Limb (tissue), 2 donors: ENCODE measurements at regions not wholly inside any gene's neighbourhood (a gene's known extent, or its start where the extent isn't known, plus 50 kb on each side); places are given as distances from the start of the nearest gene placed in this dataset.

ENCODE experiments used
- DNase-seq, 2 donors: peaks; one replicate each; pipeline ENCODE4 v3.0.0-alpha.2; 2016; ENCODE audit errors: extremely low spot score in 2 of 2

- no peak for DNase-seq
These were observed 467.5 kb downstream of the GPAM start for GRCh38 chr10:111716032-111716431.

DNA sequence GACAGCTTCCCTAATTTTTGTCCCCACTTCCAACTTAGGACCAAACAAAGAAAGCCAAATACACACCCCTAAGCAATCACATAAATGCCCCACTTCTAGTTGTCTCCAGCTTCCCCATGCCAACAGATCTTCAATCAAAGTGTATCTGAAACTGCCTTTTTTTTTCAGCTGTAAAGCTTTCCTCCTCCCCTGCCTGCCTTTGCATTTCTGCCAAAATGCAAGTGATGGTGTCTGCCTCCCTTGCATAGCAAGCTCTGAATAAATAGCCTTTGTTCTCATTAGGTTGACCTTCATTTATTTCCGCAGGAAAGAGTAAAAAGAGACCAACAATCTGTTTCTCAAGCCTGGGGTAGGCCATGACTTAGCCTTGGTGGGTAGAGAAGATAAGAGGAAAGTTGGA is 459.4 kb downstream of the GPAM start:
- no peak for DNase-seq

DNA sequence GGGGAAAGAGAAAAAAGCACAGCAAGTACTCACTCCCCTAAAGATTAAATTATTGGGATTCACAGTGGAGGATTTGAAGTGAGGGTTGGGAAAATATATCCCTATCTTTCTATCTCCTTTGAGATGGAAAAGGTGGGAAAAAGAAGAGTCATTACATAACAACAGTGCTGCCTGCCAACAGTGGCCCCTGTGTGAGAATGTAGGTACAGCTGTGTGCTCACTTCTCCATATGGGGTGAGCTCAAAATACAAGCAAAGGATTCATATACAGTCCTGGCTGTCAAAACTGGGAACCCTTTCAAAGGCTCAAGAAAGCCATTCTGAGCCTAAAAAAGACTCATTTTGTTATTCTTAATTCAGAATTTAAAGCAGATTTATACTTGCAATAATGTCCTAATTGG is 458.5 kb downstream of the GPAM start:
- no peak for DNase-seq

- DNase-seq: no peak
These were observed 451.3 kb downstream of the GPAM start for GRCh38 chr10:111732166-111732785.

DNA sequence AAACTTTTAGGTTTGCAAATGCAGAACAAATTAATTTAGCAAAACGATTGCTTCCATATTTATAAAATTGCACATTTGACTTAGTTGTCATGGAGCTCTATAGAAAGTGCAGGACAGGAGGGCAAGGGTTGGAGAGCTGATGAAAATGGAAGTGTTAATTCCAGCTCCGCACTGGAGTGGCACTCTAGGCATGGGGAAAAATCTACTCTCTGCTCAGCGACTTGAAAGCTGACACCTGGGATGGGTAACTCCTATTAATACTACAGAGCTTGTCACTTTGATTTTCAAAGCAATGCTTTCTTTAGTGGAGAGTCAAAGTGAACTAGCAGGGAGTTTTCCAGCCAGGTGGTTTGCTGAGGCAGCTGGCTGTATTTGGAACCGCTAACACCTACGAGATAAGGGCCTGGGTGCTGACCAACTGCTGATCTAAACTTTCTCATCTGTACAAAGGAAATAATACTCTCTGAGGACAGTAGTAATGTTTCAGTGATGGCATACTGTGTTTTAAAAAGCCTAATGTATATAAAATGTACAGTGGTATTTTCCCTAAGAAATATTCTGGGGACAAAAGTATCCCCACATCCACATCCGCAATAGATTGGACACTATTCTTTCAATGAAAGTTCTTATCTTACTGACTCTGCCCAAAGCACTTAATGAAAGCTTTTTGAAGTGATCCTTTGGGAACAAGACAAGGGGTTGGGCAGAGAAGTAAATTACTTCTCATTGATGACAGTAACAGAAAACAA is 444.3 kb downstream of the GPAM start:
- DNase-seq: no peak

DNA sequence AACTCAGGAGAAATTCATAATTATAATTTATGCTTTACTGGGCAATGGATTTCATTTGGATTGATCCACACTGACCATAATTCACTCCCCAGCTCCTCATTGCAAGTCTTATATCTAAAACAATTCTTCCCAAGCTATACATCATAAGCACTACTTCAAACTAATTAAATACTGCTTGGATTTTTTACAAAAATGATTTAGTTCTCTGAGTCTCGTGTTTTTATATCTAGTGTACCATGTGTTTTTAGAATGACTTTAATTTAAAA is 443.8 kb downstream of the GPAM start:
- no peak for DNase-seq

GRCh38 chr10:111745982-111746381 is 437.6 kb downstream of the GPAM start:
- DNase-seq: no peak

DNA sequence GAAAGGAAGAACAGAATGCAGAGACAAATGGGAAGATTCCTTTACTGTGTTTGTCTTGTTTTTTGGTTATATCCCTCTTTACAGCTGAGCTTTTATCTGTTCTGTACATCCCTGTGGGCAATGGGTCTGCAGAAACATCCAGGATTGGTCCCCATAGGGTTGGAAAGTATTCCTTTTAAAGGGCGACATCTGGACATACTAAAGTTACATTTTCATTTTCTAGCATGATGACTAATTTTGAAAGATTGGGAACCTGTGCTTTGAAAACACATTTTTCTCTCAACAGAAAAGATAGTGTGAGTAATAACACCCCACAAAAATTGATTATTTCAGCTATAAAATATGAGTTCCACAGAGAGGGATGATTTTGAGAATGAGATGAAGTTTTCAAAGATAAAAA is 435.8 kb downstream of the GPAM start:
- DNase-seq: no peak

DNA sequence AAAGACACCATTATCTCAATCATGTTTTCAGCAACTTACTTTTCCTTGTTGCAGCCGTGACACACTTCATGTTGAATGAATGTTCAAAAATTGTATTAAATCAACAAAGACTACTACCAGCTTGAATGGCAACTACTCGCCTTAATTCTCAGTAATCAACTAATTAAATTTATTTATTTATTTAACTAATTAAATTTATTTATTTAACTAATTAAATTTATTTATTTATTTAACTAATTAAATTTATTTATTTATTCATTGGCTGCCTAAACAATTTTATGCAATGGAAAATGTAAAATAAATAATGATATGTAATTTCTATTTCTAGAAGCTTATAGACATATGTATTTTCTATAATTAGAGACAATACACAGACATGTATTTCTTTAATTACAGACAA is 435.4 kb downstream of the GPAM start:
- DNase-seq: no peak

GRCh38 chr10:111750165-111750849 is 433.3 kb downstream of the GPAM start:
- no peak for DNase-seq

DNA sequence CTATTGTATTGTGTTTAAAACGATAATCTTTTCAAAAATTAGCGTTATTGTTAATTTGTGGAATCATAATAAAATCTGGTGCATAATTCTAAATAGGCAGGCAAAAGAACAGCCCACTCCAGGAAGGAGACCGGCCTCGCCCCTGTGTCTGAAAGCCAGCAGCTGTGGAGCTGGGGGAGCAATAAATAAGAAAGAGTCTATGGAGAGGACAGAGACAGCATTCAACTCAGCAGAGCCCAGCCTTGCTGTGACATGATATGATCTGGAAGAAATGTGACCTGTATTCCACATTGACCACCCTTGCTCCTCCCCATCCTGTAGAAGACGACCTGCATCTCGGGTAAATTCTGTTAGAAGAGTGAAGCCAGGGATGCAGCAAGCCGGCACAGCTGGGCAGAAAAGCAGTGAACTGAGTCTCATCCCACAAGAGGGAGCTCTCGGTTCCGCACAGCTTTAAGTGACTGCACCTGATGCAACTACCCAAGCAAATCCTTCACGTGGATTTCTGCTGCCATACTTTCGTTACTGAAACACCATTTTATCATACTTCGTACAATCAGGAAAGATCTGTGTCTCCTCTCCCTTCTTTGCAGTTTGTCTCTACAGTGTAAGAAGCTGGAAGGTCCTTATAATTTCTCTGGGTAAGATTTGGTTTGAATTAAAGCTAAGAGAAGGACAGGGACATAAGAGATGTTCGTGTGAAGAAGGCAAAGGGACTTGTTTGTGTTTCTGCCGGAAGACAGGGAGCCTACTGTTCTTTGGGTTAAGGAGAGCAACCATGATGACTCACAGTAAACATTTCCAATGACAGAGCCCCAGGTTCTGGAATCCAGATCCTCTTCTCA is 427.1 kb downstream of the GPAM start:
- DNase-seq: peak; percentile 37 to 42

DNA sequence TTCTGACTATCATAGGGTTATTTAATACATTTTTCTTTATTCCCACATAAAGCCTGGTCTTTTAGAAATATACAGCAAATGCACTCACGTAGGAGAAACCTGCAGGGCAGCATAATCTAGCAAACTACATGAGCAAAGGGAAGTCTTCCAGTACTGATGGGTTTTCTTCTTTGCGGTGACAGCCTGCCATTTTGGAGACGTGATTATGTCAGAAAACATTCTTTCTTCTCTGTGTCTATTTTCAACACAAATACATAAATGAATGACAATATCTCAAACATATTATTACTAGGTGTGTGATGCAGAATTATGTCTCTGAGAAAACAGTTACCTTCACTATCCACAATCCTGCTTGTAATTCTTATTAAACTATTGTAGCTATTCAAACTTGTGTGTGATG is 425.0 kb downstream of the GPAM start:
- no peak for DNase-seq

DNA sequence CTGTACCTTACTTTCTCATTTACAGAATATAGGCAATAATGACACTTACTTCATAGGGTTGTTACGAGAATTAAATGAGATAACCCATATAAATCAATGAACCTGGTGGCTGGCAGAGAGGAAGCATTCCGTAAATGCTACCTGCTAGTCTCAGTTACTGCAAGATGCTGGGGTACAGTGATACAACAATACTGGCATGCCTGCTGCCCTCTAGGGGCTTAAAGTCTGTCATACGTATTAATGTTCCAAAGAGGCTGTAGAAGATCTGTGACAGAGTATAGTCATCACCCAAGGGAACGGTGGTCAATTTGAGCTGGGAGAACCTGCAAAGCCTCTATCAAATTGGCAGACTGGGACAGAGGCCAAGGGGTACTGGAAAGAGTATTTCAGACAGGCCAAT is 421.5 kb downstream of the GPAM start:
- DNase-seq: no peak

- DNase-seq: no peak
These were observed 418.3 kb downstream of the GPAM start for GRCh38 chr10:111765216-111765615.

GRCh38 chr10:111766464-111766863 is 417.1 kb downstream of the GPAM start:
- no peak for DNase-seq

DNA sequence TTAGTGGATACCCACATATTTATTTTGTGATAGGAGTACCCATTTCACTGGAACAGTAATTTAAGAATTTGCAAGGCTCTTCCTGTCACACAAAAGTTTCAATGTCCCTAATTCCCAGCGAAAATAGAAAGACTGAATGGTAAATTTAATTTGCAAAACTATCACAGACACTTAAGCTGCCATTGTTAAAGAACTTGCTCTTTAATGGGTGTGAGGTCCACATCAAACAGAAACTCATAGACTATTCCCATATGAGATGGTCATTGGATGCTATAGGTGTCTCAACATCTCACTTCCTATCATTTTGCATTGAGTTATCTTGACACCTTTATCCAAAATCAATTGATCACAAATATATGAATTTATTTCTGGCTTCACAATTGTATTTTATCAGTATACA is 415.9 kb downstream of the GPAM start:
- DNase-seq: no peak

- DNase-seq: no peak
These were observed 409.6 kb downstream of the GPAM start for GRCh38 chr10:111773950-111774349.

- no peak for DNase-seq
These were observed 409.1 kb downstream of the GPAM start for GRCh38 chr10:111774486-111774885.

DNA sequence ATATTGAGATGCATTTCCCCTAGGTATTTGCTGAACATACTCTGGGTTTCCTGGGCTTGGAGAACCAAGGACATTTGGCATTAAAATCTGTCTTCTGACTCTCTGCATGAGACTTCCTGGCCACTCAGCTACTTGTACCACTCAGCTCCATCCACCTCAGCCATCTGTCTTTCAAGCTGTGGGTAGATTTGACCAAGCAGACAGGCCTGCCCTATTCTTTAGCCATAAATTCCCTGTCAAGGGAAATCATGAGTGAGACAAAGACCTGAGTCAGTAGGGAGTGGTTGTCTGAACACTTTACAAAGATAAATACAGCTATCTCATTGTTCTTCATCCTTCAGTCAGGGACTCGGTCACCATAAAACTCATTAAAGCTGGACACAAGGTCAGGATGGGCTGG is 399.1 kb downstream of the GPAM start:
- DNase-seq: no peak

GRCh38 chr10:111784946-111785465 is 398.6 kb downstream of the GPAM start:
- DNase-seq: no peak

GRCh38 chr10:111785921-111786320 is 397.6 kb downstream of the GPAM start:
- DNase-seq: no peak

DNA sequence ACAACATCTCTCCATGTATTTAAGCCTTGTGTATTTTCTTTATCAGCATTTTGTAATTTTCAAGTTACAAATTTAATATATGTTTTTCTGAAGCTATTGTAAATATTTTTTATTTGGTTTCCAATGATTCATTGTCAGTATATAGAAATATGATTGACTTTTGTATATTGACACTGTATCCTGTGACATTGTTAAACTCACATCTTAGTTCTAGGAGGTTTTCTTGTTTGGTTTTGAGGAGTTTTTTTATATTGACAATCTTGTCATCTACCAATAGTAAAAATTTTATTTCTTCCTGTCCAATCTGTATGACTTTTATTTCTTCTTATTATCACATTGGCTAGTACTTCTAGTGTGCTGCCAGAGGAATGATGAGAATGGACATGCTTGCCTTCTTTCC is 393.7 kb downstream of the GPAM start:
- DNase-seq: no peak
